ENCODE measurements at regions not wholly inside any gene's neighbourhood (a gene's known extent, or its start where the extent isn't known, plus 50 kb on each side); places are given as distances from the start of the nearest gene placed in this dataset.

GRCh38 chr9:18393340-18394130 lies 80.4 kb upstream of the ADAMTSL1 start:
- TF ChIP-seq CTCF (IDR thresholded peaks at IDR 0.05) (no peak), POLR2A (IDR thresholded peaks at IDR 0.05) (no peak)
